B cell (primary cell): ENCODE measurements at regions not wholly inside any gene's neighbourhood (a gene's known extent, or its start where the extent isn't known, plus 50 kb on each side); places are given as distances from the start of the nearest gene placed in this dataset.

Experiments used
- ATAC-seq: fragments of 200-7000 bp; cut with Tn5 transposase; one replicate; pipeline ENCODE4 v1.10.0; 2021; ENCODE audit warnings: low read depth, mild to moderate bottlenecking, moderate number of reproducible peaks, moderate library complexity
- CTCF ChIA-PET: fragments of 350-600 bp; sonication (Branson Sonifier 250); formaldehyde crosslinking; loops from one replicate; lab custom pipeline; 2021; ENCODE audit warnings: antibody characterized with exemption, inconsistent platforms; lab: Charles Lee
- POLR2A ChIA-PET: fragments of 350-600 bp; sonication (Branson Sonifier 250); formaldehyde crosslinking; loops from one replicate; lab custom pipeline; 2021; ENCODE audit warnings: antibody characterized with exemption; lab: Charles Lee
- DNase-seq: peaks from one replicate; pipeline ENCODE4 v3.0.0; 2013
- H2AFZ ChIP-seq: 2 replicates; pipeline ENCODE4 v1.6.1; 2012; ENCODE audit warnings: mild to moderate bottlenecking, low read depth, low read length; ENCODE audit not compliant: insufficient read depth, poor library complexity, severe bottlenecking
- H3K27ac ChIP-seq, 2 donors: 1 replicate in 1 of 2; 2 replicates in 1 of 2; pipeline ENCODE4 v1.5.1; 2012 to 2013; ENCODE audit warnings: low read length in 2 of 2, mild to moderate bottlenecking in 2 of 2, moderate library complexity in 1 of 2
- H3K27me3 ChIP-seq, 4 experiments: fragments of 200-600 bp in 1 of 4; sonication (generic) in 1 of 4; replicated peaks in 1 of 4; 1 replicate in 2 of 4; 2 replicates in 2 of 4; pipeline versions ENCODE4 v1.6.1 to v1.7.0; 2013 to 2016; ENCODE audit warnings: low read length in 3 of 4, mild to moderate bottlenecking in 2 of 4, mixed read lengths in 1 of 4, moderate library complexity in 1 of 4; ENCODE audit not compliant: insufficient read depth in 4 of 4, control insufficient read depth in 3 of 4; ENCODE audit errors: control extremely low read depth in 1 of 4
- H3K36me3 ChIP-seq, 2 experiments: replicated peaks in 1 of 2; 1 replicate in 1 of 2; 2 replicates in 1 of 2; pipeline versions ENCODE4 v1.6.1 to v1.7.1; 2013; ENCODE audit warnings: low read length in 1 of 2; ENCODE audit not compliant: insufficient read depth in 2 of 2, control insufficient read depth in 1 of 2; ENCODE audit errors: control extremely low read depth in 1 of 2, extremely low read depth in 1 of 2
- H3K4me1 ChIP-seq, 2 donors: fragments of 200-600 bp in 1 of 2; sonication (generic) in 1 of 2; 1 replicate in 1 of 2; 2 replicates in 1 of 2; pipeline versions ENCODE4 v1.5.1 to v1.6.1; 2013 to 2017; ENCODE audit warnings: low read length in 2 of 2; ENCODE audit not compliant: control insufficient read depth in 2 of 2, insufficient read depth in 2 of 2
- H3K4me2 ChIP-seq: replicated peaks from 2 replicates; pipeline ENCODE3; 2012; ENCODE audit warnings: mild to moderate bottlenecking, low read depth, low read length; ENCODE audit not compliant: poor library complexity, severe bottlenecking
- H3K4me3 ChIP-seq, 5 experiments: fragments of 200-600 bp in 1 of 5; sonication (generic) in 1 of 5; 1 replicate in 3 of 5; 2 replicates in 2 of 5; pipeline versions ENCODE4 v1.5.1 to v1.7.0; 2011 to 2016; ENCODE audit warnings: low read length in 4 of 5, mild to moderate bottlenecking in 4 of 5, low read depth in 2 of 5, control low read depth in 1 of 5, moderate library complexity in 1 of 5; ENCODE audit not compliant: insufficient read depth in 1 of 5; ENCODE audit errors: control extremely low read depth in 1 of 5, extremely low read depth in 1 of 5
- H3K79me2 ChIP-seq: fragments of 200-600 bp; sonication (generic); one replicate; pipeline ENCODE4 v1.6.0; 2016; ENCODE audit warnings: low read length; ENCODE audit not compliant: control insufficient read depth, insufficient read depth
- H3K9ac ChIP-seq: fragments of 200-600 bp; sonication (generic); 2 replicates; pipeline ENCODE4 v1.6.1; 2017; ENCODE audit warnings: mild to moderate bottlenecking, low read length, moderate library complexity
- H3K9me3 ChIP-seq, 3 donors: one replicate each; pipeline versions ENCODE4 v1.6.1 to v1.7.1; 2013; ENCODE audit warnings: low read length in 2 of 3; ENCODE audit not compliant: control insufficient read depth in 2 of 3, insufficient read depth in 1 of 3; ENCODE audit errors: control extremely low read depth in 1 of 3
- H4K20me1 ChIP-seq: 2 replicates; pipeline ENCODE4 v1.6.0; 2012; ENCODE audit warnings: mild to moderate bottlenecking, low read length; ENCODE audit not compliant: insufficient read depth, control insufficient read depth, poor library complexity, severe bottlenecking
- H3K27ac Mint-ChIP-seq: one replicate; pipeline ENCODE4 v1.8.0; 2021; ENCODE audit warnings: mixed read lengths
- H3K27me3 Mint-ChIP-seq: one replicate; pipeline ENCODE4 v1.8.0; 2021; ENCODE audit warnings: mixed read lengths
- H3K4me1 Mint-ChIP-seq: one replicate; pipeline ENCODE4 v1.8.0; 2021; ENCODE audit warnings: mixed read lengths
- H3K4me3 Mint-ChIP-seq: one replicate; pipeline ENCODE4 v1.8.0; 2021; ENCODE audit warnings: mixed read lengths
- H3K9me3 Mint-ChIP-seq: one replicate; pipeline ENCODE4 v1.8.0; 2022; ENCODE audit warnings: mixed read lengths; ENCODE audit not compliant: insufficient read depth
- CTCF ChIP-seq: fragments of 200-600 bp; IDR thresholded peaks from one replicate; pipeline ENCODE4 v1.8.0; 2022; ENCODE audit warnings: antibody characterized with exemption, mild to moderate bottlenecking
- EZH2 ChIP-seq: IDR thresholded peaks from 2 replicates; pipeline ENCODE4 v1.6.1; 2012; ENCODE audit warnings: borderline replicate concordance, low read depth, mild to moderate bottlenecking, moderate library complexity, low read length; ENCODE audit not compliant: insufficient read depth, poor library complexity, severe bottlenecking
- WGBS: methylation state at CpG from one replicate; pipeline ENCODE4 v1.1.5; 2013; ENCODE audit warnings: missing lambda C conversion rate; ENCODE audit not compliant: insufficient coverage; 5-methylcytosine and 5-hydroxymethylcytosine counted together
- intact Hi-C: fragments of 100-400 bp; cut with micrococcal nuclease; formaldehyde crosslinking; loops from one replicate; pipeline ENCODE4 v1.10.0; 2022

- Mint-ChIP-seq H3K4me1 (no peaks in the 10 kb centered on the region), H3K27ac (no peak overlapping the region), H3K27me3 (no peaks in the 10 kb centered on the region), H3K9me3 (no peaks in the 10 kb centered on the region), H3K4me3 (no peak overlapping the region)
- ChIA-PET POLR2A (no interaction called here), CTCF (no interaction called here)
- no peaks in the 10 kb centered on the region for H4K20me1 ChIP-seq
- H2AFZ ChIP-seq, result no peak overlapping the region
- H3K27me3 ChIP-seq, result no peaks in the 10 kb centered on the region
- H3K79me2 ChIP-seq, result no peaks in the 10 kb centered on the region
- TF ChIP-seq EZH2 (no peak), CTCF (no peak)
- H3K36me3 ChIP-seq, result no peaks in the 10 kb centered on the region
- no peak overlapping the region for H3K27ac ChIP-seq
- ATAC-seq (no peak), DNase-seq (no peak)
- H3K4me2 ChIP-seq, result no peak overlapping the region
- no peaks in the 10 kb centered on the region for H3K4me1 ChIP-seq
- WGBS, result 95% methylated on average over 2 of the region's 2 CpGs
- intact Hi-C loops, result no loop called here
- no peak overlapping the region for H3K9ac ChIP-seq
- no peaks in the 10 kb centered on the region for H3K9me3 ChIP-seq
- no peak overlapping the region for H3K4me3 ChIP-seq
Observed at GRCh38 chr4:33080275-33080674, 2360.1 kb downstream of the PCDH7 start.

GRCh38 chr4:33085709-33086108 lies 2365.5 kb downstream of the PCDH7 start:
- H3K4me1 ChIP-seq, result no peaks in the 10 kb centered on the region
- 89% methylated on average over 1 of the region's 2 CpGs for WGBS
- H3K9me3 ChIP-seq, result no peaks in the 10 kb centered on the region
- intact Hi-C loops, result no loop called here
- no peak for DNase-seq
- no peaks in the 10 kb centered on the region for H4K20me1 ChIP-seq
- ChIA-PET POLR2A (no interaction called here), CTCF (no interaction called here)
- H3K27ac ChIP-seq, result no peak overlapping the region
- no peak overlapping the region for H3K4me3 ChIP-seq
- H3K79me2 ChIP-seq, result no peaks in the 10 kb centered on the region
- no peaks in the 10 kb centered on the region for H3K27me3 Mint-ChIP-seq
- ATAC-seq, result no peak
- H3K4me1 Mint-ChIP-seq, result no peaks in the 10 kb centered on the region
- H3K4me3 Mint-ChIP-seq, result no peak overlapping the region
- no peak overlapping the region for H3K27ac Mint-ChIP-seq
- H2AFZ ChIP-seq, result no peak overlapping the region
- no peak overlapping the region for H3K9ac ChIP-seq
- TF ChIP-seq EZH2, result no peak
- TF ChIP-seq CTCF, result no peak
- no peaks in the 10 kb centered on the region for H3K27me3 ChIP-seq
- H3K4me2 ChIP-seq, result no peak overlapping the region
- no peaks in the 10 kb centered on the region for H3K36me3 ChIP-seq
- H3K9me3 Mint-ChIP-seq, result no peaks in the 10 kb centered on the region
